ENCODE measurements at regions not wholly inside any gene's neighbourhood (a gene's known extent, or its start where the extent isn't known, plus 50 kb on each side); places are given as distances from the start of the nearest gene placed in this dataset.

- DNase-seq (ENCODE audit: extremely low read depth, low read depth): no peak
- H3K4me3 ChIP-seq (replicated peaks; ENCODE audit: low read depth, low read length): no peak overlapping the region
- no peak for TF ChIP-seq CTCF (IDR thresholded peaks at IDR 0.05; ENCODE audit: low read depth, low read length, missing control alignments)
Observed at GRCh38 chr9:107980984-107981383, 491.4 kb upstream of the KLF4 start.

GRCh38 chr9:107976767-107977166 lies 487.2 kb upstream of the KLF4 start:
- no peak for TF ChIP-seq CTCF (IDR thresholded peaks at IDR 0.05; ENCODE audit: low read depth, low read length, missing control alignments)
- no peak for DNase-seq (ENCODE audit: extremely low read depth, low read depth)
- H3K4me3 ChIP-seq (replicated peaks; ENCODE audit: low read depth, low read length): no peak overlapping the region

GRCh38 chr9:107975426-107976010 lies 485.9 kb upstream of the KLF4 start:
- no peak for DNase-seq (ENCODE audit: extremely low read depth, low read depth)
- no peak overlapping the region for H3K4me3 ChIP-seq (replicated peaks; ENCODE audit: low read depth, low read length)
- no peak for TF ChIP-seq CTCF (IDR thresholded peaks at IDR 0.05; ENCODE audit: low read depth, low read length, missing control alignments)

GRCh38 chr9:107973451-107973850 lies 483.9 kb upstream of the KLF4 start:
- H3K4me3 ChIP-seq (replicated peaks; ENCODE audit: low read depth, low read length): no peak overlapping the region
- no peak for TF ChIP-seq CTCF (IDR thresholded peaks at IDR 0.05; ENCODE audit: low read depth, low read length, missing control alignments)
- DNase-seq (ENCODE audit: extremely low read depth, low read depth): no peak

- no peak for TF ChIP-seq CTCF (IDR thresholded peaks at IDR 0.05; ENCODE audit: low read depth, low read length, missing control alignments)
- no peak for DNase-seq (ENCODE audit: extremely low read depth, low read depth)
- no peak overlapping the region for H3K4me3 ChIP-seq (replicated peaks; ENCODE audit: low read depth, low read length)
Observed at GRCh38 chr9:107972346-107972745, 482.8 kb upstream of the KLF4 start.

- no peak overlapping the region for H3K4me3 ChIP-seq (replicated peaks; ENCODE audit: low read depth, low read length)
- no peak for TF ChIP-seq CTCF (IDR thresholded peaks at IDR 0.05; ENCODE audit: low read depth, low read length, missing control alignments)
- DNase-seq (ENCODE audit: extremely low read depth, low read depth): no peak
Observed at GRCh38 chr9:107971241-107971640, 481.7 kb upstream of the KLF4 start.

- DNase-seq (ENCODE audit: extremely low read depth, low read depth): no peak
- no peak overlapping the region for H3K4me3 ChIP-seq (replicated peaks; ENCODE audit: low read depth, low read length)
- TF ChIP-seq CTCF (IDR thresholded peaks at IDR 0.05; ENCODE audit: low read depth, low read length, missing control alignments): no peak
Observed at GRCh38 chr9:107970726-107971125, 481.2 kb upstream of the KLF4 start.

All from HFF-Myc (cell line).